ENCODE measurements at regions not wholly inside any gene's neighbourhood (a gene's known extent, or its start where the extent isn't known, plus 50 kb on each side); places are given as distances from the start of the nearest gene placed in this dataset.

DNA sequence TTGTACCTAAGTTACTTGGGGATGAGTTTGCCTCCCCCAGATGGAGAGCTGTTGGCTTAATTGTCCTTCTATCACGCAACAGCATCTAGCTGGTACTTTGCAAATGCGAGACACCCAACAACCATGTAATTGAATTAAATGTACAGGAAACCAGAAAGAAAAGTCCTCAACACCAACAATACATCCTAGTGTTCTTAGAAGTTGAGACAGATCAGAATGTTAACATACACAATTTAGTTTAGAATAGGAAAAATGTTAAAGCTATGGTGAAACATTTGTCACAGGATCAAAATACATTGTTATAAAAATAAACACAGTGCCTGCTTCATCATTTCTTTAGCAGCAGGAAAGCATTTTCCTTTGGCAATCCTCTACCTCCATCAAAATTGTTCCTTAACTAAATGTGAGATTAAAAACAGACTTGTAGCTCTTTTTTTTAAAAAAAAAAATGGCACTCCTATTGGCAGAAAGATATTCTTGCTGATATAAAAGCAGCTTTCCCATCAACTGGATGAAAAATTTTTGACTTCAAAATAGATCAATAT, 163.1 kb upstream of the MID1 start:
- no peak for ATAC-seq (ENCODE audit: low FRiP score)
- TF ChIP-seq, protein P1, sequence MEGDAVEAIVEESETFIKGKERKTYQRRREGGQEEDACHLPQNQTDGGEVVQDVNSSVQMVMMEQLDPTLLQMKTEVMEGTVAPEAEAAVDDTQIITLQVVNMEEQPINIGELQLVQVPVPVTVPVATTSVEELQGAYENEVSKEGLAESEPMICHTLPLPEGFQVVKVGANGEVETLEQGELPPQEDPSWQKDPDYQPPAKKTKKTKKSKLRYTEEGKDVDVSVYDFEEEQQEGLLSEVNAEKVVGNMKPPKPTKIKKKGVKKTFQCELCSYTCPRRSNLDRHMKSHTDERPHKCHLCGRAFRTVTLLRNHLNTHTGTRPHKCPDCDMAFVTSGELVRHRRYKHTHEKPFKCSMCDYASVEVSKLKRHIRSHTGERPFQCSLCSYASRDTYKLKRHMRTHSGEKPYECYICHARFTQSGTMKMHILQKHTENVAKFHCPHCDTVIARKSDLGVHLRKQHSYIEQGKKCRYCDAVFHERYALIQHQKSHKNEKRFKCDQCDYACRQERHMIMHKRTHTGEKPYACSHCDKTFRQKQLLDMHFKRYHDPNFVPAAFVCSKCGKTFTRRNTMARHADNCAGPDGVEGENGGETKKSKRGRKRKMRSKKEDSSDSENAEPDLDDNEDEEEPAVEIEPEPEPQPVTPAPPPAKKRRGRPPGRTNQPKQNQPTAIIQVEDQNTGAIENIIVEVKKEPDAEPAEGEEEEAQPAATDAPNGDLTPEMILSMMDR (IDR thresholded peaks at IDR 0.05): no peak

DNA sequence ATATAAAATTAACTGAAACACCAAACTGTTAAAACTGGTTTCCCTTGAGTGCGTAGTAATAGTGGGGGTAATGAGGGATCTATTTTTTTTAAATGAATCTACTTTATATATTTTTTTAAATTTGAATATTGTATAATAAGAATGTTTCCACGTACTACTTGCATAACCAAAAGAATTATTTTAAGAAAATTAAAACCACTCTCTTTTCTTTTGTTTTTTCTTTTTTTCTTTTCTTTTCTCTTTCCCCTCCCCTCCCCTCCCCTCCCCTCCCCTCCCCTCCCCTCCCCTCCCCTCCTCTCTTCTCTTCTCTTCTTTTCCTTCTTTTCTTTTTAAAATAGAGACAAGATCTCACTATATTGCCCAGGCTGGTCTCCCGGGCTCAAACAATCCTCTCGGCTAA, 166.9 kb upstream of the MID1 start:
- DNase-seq (ENCODE audit: low spot score) (no peak), ATAC-seq (ENCODE audit: low FRiP score) (no peak)
- TF ChIP-seq, protein P1 (IDR thresholded peaks at IDR 0.05): no peak

More for the DNA sequence above, 163.1 kb upstream of the MID1 start:
- no peak for DNase-seq (ENCODE audit: low spot score)

DNA sequence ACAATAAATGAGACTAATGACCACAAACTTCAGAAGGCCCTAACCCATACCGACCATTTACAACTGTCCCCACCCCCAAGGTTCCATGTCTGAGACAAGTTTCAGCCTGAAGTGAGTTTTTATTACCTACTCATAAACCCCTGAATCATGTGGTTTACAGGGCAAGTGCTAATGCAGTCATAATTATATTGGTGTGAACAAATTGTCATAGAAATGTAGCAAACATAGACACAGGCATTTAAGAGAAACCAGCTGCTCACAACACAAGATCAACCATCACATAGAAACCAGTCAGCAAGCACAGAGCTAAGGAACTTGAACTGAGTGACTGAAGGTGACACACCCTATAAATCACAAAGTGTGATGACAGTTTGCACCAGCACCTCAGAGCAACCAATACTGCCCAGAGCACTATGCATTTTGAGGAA, 173.8 kb upstream of the MID1 start:
- no peak for ATAC-seq (ENCODE audit: low FRiP score)
- no peak for DNase-seq (ENCODE audit: low spot score)
- TF ChIP-seq, protein P1 (IDR thresholded peaks at IDR 0.05): no peak

DNA sequence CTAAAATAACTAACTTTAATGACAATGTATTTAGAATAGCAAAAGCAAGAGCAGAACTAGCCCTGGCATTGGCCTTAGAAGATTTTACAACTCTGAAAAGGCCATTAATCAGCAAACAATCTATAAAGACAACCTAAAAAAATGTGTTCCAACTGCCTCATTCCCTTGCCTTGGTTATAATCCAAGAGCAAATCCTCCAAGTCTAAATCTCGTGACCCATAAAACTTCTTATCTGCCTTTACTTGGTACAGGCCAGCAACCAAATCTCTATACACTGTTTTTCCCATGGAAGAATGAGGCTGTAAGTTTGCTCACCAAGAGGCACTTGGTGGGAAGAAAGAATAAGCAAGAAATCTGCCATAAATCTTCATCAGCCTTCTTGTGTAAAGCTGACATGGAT, 175.3 kb upstream of the MID1 start:
- TF ChIP-seq, protein P1 (IDR thresholded peaks at IDR 0.05): no peak
- no peak for ATAC-seq (ENCODE audit: low FRiP score)
- DNase-seq (ENCODE audit: low spot score): no peak

DNA sequence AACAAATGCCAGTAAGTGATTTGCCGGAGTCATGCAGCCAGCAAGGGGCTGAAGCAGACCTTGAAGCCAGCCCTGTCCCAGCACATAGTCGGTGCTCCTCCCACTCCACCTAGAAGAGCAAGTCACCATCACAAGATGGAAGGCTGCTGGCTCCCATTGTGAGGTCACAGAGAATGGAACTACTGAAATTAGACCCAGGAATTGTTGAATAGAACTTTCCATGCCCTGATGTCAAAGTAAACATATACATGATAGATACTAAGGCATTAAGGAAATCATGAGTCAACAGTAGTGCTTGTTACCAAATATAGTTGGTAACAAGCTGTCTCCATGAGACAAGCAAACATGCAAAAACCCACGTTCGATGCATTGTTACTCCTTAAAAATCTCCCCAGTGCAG, 177.1 kb upstream of the MID1 start:
- TF ChIP-seq, protein P1 (IDR thresholded peaks at IDR 0.05): no peak
- DNase-seq (ENCODE audit: low spot score): no peak
- ATAC-seq (ENCODE audit: low FRiP score): no peak

DNA sequence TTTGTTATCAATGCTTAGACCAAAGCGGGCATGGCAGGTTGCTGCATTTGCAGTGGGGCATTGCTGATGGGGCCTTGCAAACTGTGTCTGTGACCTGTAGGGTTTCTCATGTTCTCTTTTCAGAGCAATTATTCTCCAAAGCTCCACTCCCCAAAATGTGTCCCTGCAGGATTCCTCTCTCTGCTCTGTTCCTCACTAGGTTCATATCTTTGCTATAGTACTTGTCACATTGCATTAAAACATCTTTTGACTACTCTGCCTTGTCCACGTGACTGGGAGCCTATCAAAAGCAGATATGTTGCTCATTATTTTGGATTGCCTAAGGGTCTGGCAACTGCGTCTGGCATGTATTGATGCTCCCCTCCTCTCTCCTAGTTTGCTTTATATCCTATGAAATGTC, 177.7 kb upstream of the MID1 start:
- no peak for ATAC-seq (ENCODE audit: low FRiP score)
- TF ChIP-seq, protein P1 (IDR thresholded peaks at IDR 0.05): no peak
- no peak for DNase-seq (ENCODE audit: low spot score)

DNA sequence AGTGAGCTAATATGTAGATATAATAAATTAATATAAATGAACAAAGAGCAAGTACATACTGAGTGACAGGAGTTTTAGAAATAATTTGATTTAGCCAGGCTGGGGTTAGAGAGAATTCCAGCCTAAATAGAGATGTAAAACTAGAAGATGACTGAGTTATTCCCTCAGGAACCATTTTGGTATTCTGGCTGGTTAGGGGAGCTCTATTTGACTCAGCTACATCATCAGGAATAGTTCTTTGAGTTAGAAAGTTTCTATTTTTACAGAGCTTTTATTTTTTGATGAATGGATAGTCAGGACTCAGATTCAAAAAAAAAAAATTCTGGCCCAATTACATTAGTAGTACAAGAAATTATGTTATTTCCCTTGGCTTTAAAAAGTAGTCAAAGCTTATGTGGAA, 180.4 kb upstream of the MID1 start:
- TF ChIP-seq, protein P1 (IDR thresholded peaks at IDR 0.05): no peak
- ATAC-seq (ENCODE audit: low FRiP score) (no peak), DNase-seq (ENCODE audit: low spot score) (no peak)

All from omental fat pad (tissue), 3 donors.